Naive thymus-derived CD4-positive, alpha-beta T cell (primary cell): ENCODE measurements at regions not wholly inside any gene's neighbourhood (a gene's known extent, or its start where the extent isn't known, plus 50 kb on each side); places are given as distances from the start of the nearest gene placed in this dataset.

ENCODE experiments used
- ATAC-seq: fragments of 150-1000 bp; cut with Tn5 transposase; 2 replicates; pipeline ENCODE4 v1.10.0; 2021; ENCODE audit warnings: mild to moderate bottlenecking, moderate library complexity
- CTCF ChIA-PET: fragments of 350-600 bp; sonication (Branson Sonifier 250); formaldehyde crosslinking; loops from one replicate; lab custom pipeline; 2021; ENCODE audit warnings: antibody characterized with exemption; lab: Charles Lee
- POLR2A ChIA-PET: fragments of 350-600 bp; sonication (Branson Sonifier 250); formaldehyde crosslinking; loops from one replicate; lab custom pipeline; 2021; ENCODE audit warnings: antibody characterized with exemption, inconsistent platforms; lab: Charles Lee
- DNase-seq, 9 donors: peaks; one replicate each; pipeline versions ENCODE4 v3.0.0 to v3.0.0-alpha.2; 2020 to 2022; ENCODE audit warnings: mixed read lengths in 1 of 9
- H3K27ac ChIP-seq: one replicate; pipeline ENCODE4 v1.7.0; 2013; ENCODE audit warnings: mild to moderate bottlenecking, low read depth, low read length, moderate library complexity
- H3K27me3 ChIP-seq, 2 donors: one replicate each; pipeline ENCODE4 v1.7.0; 2013; ENCODE audit warnings: low read length in 2 of 2, mild to moderate bottlenecking in 2 of 2, moderate library complexity in 2 of 2; ENCODE audit not compliant: control insufficient read depth in 2 of 2, insufficient read depth in 2 of 2
- H3K36me3 ChIP-seq, 3 experiments: 1 replicate in 2 of 3; 2 replicates in 1 of 3; pipeline ENCODE4 v1.7.0; 2013; ENCODE audit warnings: low read length in 3 of 3, mild to moderate bottlenecking in 3 of 3, moderate library complexity in 1 of 3; ENCODE audit not compliant: insufficient read depth in 3 of 3, control insufficient read depth in 2 of 3
- H3K4me1 ChIP-seq, 2 donors: one replicate each; pipeline ENCODE4 v1.7.0; 2013; ENCODE audit warnings: low read length in 2 of 2, mild to moderate bottlenecking in 2 of 2, moderate library complexity in 1 of 2; ENCODE audit not compliant: control insufficient read depth in 2 of 2, insufficient read depth in 2 of 2
- H3K4me3 ChIP-seq: 2 replicates; pipeline ENCODE4 v1.7.0; 2013; ENCODE audit warnings: mild to moderate bottlenecking, low read length
- H3K9me3 ChIP-seq, 3 experiments: 1 replicate in 2 of 3; 2 replicates in 1 of 3; pipeline ENCODE4 v1.7.0; 2013; ENCODE audit warnings: low read length in 3 of 3; ENCODE audit not compliant: control insufficient read depth in 2 of 3
- H3K27ac Mint-ChIP-seq, 9 donors: one replicate each; pipeline ENCODE4 v1.8.0; 2020 to 2022; ENCODE audit warnings: mixed read lengths in 9 of 9, mild to moderate bottlenecking in 8 of 9, moderate library complexity in 5 of 9, inconsistent platforms in 2 of 9
- H3K27me3 Mint-ChIP-seq, 5 donors: one replicate each; pipeline ENCODE4 v1.8.0; 2021 to 2022; ENCODE audit warnings: mixed read lengths in 5 of 5, mild to moderate bottlenecking in 1 of 5
- H3K36me3 Mint-ChIP-seq, 5 donors: one replicate each; pipeline ENCODE4 v1.8.0; 2020 to 2022; ENCODE audit warnings: mixed read lengths in 5 of 5, mild to moderate bottlenecking in 3 of 5, inconsistent platforms in 1 of 5
- H3K4me1 Mint-ChIP-seq, 7 donors: one replicate each; pipeline ENCODE4 v1.8.0; 2020 to 2022; ENCODE audit warnings: mixed read lengths in 7 of 7, mild to moderate bottlenecking in 3 of 7, inconsistent platforms in 1 of 7
- H3K4me3 Mint-ChIP-seq, 10 donors: one replicate each; pipeline ENCODE4 v1.8.0; 2020 to 2022; ENCODE audit warnings: mild to moderate bottlenecking in 10 of 10, mixed read lengths in 10 of 10, moderate library complexity in 6 of 10, inconsistent platforms in 2 of 10
- H3K9me3 Mint-ChIP-seq, 11 donors: one replicate each; pipeline ENCODE4 v1.8.0; 2020 to 2022; ENCODE audit warnings: mixed read lengths in 11 of 11, mild to moderate bottlenecking in 4 of 11, inconsistent platforms in 1 of 11, moderate library complexity in 1 of 11
- intact Hi-C, 2 donors: fragments of 100-400 bp; cut with micrococcal nuclease; formaldehyde crosslinking; loops; one replicate each; pipeline ENCODE4 v1.15.1; 2023

GRCh38 chr6:141728330-141728729 lies 404.4 kb upstream of the GJE1 start:
- H3K36me3 ChIP-seq, result no peaks in the 10 kb centered on the region
- no peak for ATAC-seq
- Mint-ChIP-seq H3K27ac (no peak overlapping the region), H3K9me3 (no peaks in the 10 kb centered on the region), H3K36me3 (no peaks in the 10 kb centered on the region), H3K4me1 (no peaks in the 10 kb centered on the region), H3K4me3 (no peak overlapping the region), H3K27me3 (peaks cover 0 to 6% (median 3%) of the 10 kb centered on the region in 5 donors)
- DNase-seq, result no peak
- H3K9me3 ChIP-seq, result no peaks in the 10 kb centered on the region
- no peak overlapping the region for H3K4me3 ChIP-seq
- H3K27me3 ChIP-seq, result no peaks in the 10 kb centered on the region
- POLR2A ChIA-PET, result no interaction called here
- intact Hi-C loops, result no loop called here
- no peak overlapping the region for H3K27ac ChIP-seq
- no peaks in the 10 kb centered on the region for H3K4me1 ChIP-seq
- CTCF ChIA-PET, result no interaction called here

- no peak for ATAC-seq
- Histone ChIP-seq H3K9me3 (no peaks in the 10 kb centered on the region), H3K4me1 (no peaks in the 10 kb centered on the region), H3K36me3 (no peaks in the 10 kb centered on the region), H3K4me3 (no peak overlapping the region), H3K27ac (no peak overlapping the region), H3K27me3 (no peaks in the 10 kb centered on the region)
- DNase-seq, result no peak
- H3K36me3 Mint-ChIP-seq, result no peaks in the 10 kb centered on the region
- POLR2A ChIA-PET, result no interaction called here
- peaks cover 0 to 2% (median 0%) of the 10 kb centered on the region in 11 donors for H3K9me3 Mint-ChIP-seq
- no peak overlapping the region for H3K27ac Mint-ChIP-seq
- no peak overlapping the region for H3K4me3 Mint-ChIP-seq
- intact Hi-C loops, result no loop called here
- peaks cover 0 to 6% (median 0%) of the 10 kb centered on the region in 5 donors for H3K27me3 Mint-ChIP-seq
- no peaks in the 10 kb centered on the region for H3K4me1 Mint-ChIP-seq
- CTCF ChIA-PET, result no interaction called here
These were observed 406.5 kb upstream of the GJE1 start for GRCh38 chr6:141726248-141726647.

GRCh38 chr6:141724731-141725130 lies 408.0 kb upstream of the GJE1 start:
- Mint-ChIP-seq H3K4me3 (no peak overlapping the region), H3K36me3 (no peaks in the 10 kb centered on the region), H3K27me3 (peaks cover 0 to 6% (median 4%) of the 10 kb centered on the region in 5 donors), H3K9me3 (peaks cover 0 to 2% (median 0%) of the 10 kb centered on the region in 11 donors), H3K27ac (no peak overlapping the region), H3K4me1 (no peaks in the 10 kb centered on the region)
- H3K36me3 ChIP-seq, result no peaks in the 10 kb centered on the region
- no peak overlapping the region for H3K27ac ChIP-seq
- no peak for ATAC-seq
- H3K9me3 ChIP-seq, result no peaks in the 10 kb centered on the region
- no peaks in the 10 kb centered on the region for H3K27me3 ChIP-seq
- DNase-seq, result no peak
- intact Hi-C loops, result no loop called here
- CTCF ChIA-PET, result no interaction called here
- POLR2A ChIA-PET, result no interaction called here
- no peak overlapping the region for H3K4me3 ChIP-seq
- no peaks in the 10 kb centered on the region for H3K4me1 ChIP-seq

GRCh38 chr6:141719476-141719875 lies 413.2 kb upstream of the GJE1 start:
- Histone ChIP-seq H3K27me3 (no peaks in the 10 kb centered on the region), H3K9me3 (no peaks in the 10 kb centered on the region), H3K4me1 (no peaks in the 10 kb centered on the region), H3K36me3 (no peaks in the 10 kb centered on the region), H3K27ac (no peak overlapping the region), H3K4me3 (no peak overlapping the region)
- ATAC-seq (no peak), DNase-seq (no peak)
- Mint-ChIP-seq H3K9me3 (peaks cover 0 to 3% (median 0%) of the 10 kb centered on the region in 11 donors), H3K27me3 (peaks cover 0 to 7% (median 4%) of the 10 kb centered on the region in 5 donors), H3K4me3 (no peak overlapping the region), H3K36me3 (no peaks in the 10 kb centered on the region), H3K27ac (no peak overlapping the region), H3K4me1 (no peaks in the 10 kb centered on the region)
- ChIA-PET POLR2A (no interaction called here), CTCF (no interaction called here)
- intact Hi-C loops, result no loop called here

GRCh38 chr6:141705431-141705830 lies 427.3 kb upstream of the GJE1 start:
- H3K4me1 ChIP-seq, result no peaks in the 10 kb centered on the region
- no peak overlapping the region for H3K27ac ChIP-seq
- Mint-ChIP-seq H3K36me3 (no peaks in the 10 kb centered on the region), H3K27me3 (no peaks in the 10 kb centered on the region), H3K4me1 (no peaks in the 10 kb centered on the region), H3K9me3 (peaks cover 0 to 2% (median 0%) of the 10 kb centered on the region in 11 donors), H3K4me3 (no peak overlapping the region), H3K27ac (no peak overlapping the region)
- ATAC-seq (no peak), DNase-seq (no peak)
- intact Hi-C loops, result no loop called here
- H3K4me3 ChIP-seq, result no peak overlapping the region
- ChIA-PET POLR2A (no interaction called here), CTCF (no interaction called here)
- H3K36me3 ChIP-seq, result no peaks in the 10 kb centered on the region
- no peaks in the 10 kb centered on the region for H3K27me3 ChIP-seq
- H3K9me3 ChIP-seq, result no peaks in the 10 kb centered on the region

GRCh38 chr6:141704151-141704550 lies 428.6 kb upstream of the GJE1 start:
- no peak overlapping the region for H3K4me3 Mint-ChIP-seq
- H3K27ac Mint-ChIP-seq, result no peak overlapping the region
- Histone ChIP-seq H3K27ac (no peak overlapping the region), H3K36me3 (no peaks in the 10 kb centered on the region), H3K9me3 (no peaks in the 10 kb centered on the region), H3K27me3 (no peaks in the 10 kb centered on the region), H3K4me1 (no peaks in the 10 kb centered on the region), H3K4me3 (no peak overlapping the region)
- ChIA-PET CTCF (no interaction called here), POLR2A (no interaction called here)
- H3K27me3 Mint-ChIP-seq, result no peaks in the 10 kb centered on the region
- H3K36me3 Mint-ChIP-seq, result no peaks in the 10 kb centered on the region
- DNase-seq (no peak), ATAC-seq (no peak)
- no peaks in the 10 kb centered on the region for H3K4me1 Mint-ChIP-seq
- peaks cover 0 to 2% (median 0%) of the 10 kb centered on the region in 11 donors for H3K9me3 Mint-ChIP-seq
- intact Hi-C loops, result no loop called here

- Mint-ChIP-seq H3K4me1 (no peaks in the 10 kb centered on the region), H3K27ac (no peak overlapping the region), H3K36me3 (no peaks in the 10 kb centered on the region), H3K4me3 (no peak overlapping the region), H3K27me3 (no peaks in the 10 kb centered on the region), H3K9me3 (peaks cover 0 to 7% (median 0%) of the 10 kb centered on the region in 11 donors)
- CTCF ChIA-PET, result no interaction called here
- Histone ChIP-seq H3K27ac (no peak overlapping the region), H3K4me1 (no peaks in the 10 kb centered on the region), H3K36me3 (no peaks in the 10 kb centered on the region), H3K4me3 (no peak overlapping the region), H3K9me3 (no peaks in the 10 kb centered on the region), H3K27me3 (no peaks in the 10 kb centered on the region)
- ATAC-seq (no peak), DNase-seq (no peak)
- intact Hi-C loops, result no loop called here
- POLR2A ChIA-PET, result no interaction called here
These were observed 431.0 kb upstream of the GJE1 start for GRCh38 chr6:141701732-141702131.
